DMS53 treated with DMSO at 0.1 percent for 48 hours (cell line): ENCODE measurements at regions not wholly inside any gene's neighbourhood (a gene's known extent, or its start where the extent isn't known, plus 50 kb on each side); places are given as distances from the start of the nearest gene placed in this dataset.

Source experiments
- DNase-seq: peaks from one replicate; lab custom pipeline; 2025; ENCODE audit not compliant: unreplicated experiment; lab: John Stamatoyannopoulos, UW

DNA sequence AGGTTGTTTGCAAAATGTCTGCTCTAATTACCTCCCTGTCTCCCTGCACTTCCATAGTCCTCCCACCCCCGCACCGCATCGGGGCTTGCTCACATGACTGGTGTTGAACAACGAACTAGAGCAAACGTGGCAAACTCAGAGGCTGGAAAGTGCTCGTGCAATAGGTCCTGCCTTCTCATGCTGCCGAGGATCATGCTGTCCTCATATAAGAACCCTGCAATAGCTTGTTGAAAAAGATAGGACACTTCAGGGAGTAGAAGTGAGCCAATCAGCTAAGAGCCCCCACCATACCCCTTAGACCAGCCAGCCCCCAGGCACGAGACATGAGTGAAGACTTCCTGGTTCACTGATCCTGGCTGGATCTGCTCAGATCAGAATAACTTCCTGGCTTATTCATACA lies 219.2 kb downstream of the C6orf118 start:
- no peak for DNase-seq

GRCh38 chr6:165086814-165087213 lies 222.6 kb downstream of the C6orf118 start:
- no peak for DNase-seq

GRCh38 chr6:165082636-165083035 lies 226.8 kb downstream of the C6orf118 start:
- DNase-seq: no peak

DNA sequence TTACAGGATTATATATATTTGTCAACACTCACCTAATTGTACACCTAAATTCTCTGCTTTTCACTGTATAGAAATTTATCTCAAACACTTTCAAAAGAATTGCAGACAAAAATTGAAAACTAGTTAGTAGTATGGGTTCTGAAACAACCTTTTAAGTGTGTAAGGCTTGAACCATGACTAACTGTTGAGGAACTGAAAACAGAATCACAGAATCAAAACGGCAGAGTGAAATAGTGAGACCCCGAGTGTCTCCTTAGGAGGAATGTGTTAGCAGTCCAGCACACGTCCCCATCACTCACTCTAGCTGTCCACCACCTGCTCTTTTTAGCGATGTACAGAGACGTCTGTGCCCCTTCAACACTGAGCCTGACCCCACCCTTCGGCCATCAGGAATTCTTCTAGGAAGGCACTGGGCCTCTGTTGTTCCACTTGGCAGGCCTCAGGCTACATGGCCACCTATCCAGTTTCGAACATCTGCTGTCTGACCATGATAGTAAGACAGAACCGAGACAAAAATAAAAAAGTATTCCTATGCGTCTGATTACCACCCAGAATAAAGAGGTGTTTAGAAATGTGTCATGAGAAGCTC lies 227.4 kb downstream of the C6orf118 start:
- DNase-seq: no peak

GRCh38 chr6:165077876-165078275 lies 231.5 kb downstream of the C6orf118 start:
- DNase-seq: no peak

DNA sequence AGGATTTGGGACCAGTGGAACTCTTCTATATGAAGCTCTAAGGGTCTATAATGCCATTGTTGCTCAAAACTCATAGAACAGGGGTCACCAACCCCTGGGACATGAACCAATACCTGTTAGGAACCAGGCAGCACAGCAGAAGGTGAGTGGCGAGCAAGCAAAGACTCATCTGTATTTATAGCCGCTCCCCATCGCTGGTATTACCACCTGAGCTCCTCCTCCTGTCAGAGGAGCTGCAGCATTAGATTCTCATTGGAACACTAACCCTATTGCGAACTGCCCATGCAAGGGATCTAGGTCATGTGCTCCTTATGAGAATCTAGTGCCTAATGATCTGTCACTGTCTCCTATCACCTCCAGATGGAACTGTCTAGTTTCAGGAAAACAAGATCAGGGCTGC lies 237.5 kb downstream of the C6orf118 start:
- no peak for DNase-seq

DNA sequence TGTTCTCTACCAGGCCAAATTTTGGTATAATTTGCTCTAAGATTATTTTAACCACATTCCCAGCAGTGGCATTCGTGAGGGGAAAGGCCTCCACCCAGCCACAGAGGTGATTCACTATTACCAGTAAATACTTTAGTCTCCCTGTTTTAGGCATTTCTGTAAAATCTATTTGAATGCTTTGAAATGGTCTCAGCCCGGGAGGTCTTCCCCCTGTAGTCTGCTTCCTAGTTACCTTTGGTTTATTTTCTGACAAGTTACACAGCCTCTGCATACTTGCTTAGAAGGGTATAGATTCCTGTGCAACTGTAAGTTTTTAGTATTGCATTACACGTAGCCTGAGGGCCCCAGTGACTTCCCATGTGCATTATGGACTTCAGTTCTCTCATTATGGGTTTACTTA lies 248.7 kb downstream of the C6orf118 start:
- no peak for DNase-seq

DNA sequence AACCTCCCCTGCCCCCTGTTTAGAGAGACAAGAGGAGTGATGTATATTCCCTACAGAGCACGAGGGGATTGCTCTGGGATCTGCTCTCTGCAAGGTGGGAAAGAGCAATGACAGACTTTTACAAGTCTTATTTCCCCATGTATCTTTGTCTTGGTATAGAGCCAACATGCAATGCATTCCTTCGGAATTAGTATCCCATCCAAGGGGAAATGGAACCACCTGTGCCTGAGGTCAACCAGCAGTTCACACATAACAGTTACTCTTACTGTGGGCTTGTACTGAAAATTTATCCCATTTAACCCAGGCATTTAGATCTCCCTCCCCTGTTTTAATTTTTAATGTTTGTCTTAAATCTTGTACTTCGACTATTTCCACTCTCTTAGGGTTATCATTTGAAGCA lies 250.4 kb downstream of the C6orf118 start:
- DNase-seq: no peak

DNA sequence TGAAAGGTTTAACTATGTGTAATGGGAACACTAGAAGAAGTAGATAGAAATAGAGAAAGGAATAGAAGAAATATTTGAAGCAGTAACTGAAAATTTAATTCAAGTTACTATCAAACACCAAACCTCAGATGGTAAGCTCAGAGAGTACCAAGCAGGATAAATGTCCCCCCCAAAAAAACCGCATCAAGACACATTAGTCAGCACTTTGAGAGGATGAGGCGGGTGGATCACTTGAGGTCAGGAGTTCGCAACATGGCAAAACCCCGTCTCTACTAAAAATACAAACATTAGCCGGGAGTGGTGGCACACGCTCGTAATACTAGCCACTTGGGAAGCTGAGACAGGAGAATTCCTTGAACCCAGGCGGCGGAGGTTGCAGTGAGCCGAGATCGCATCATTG lies 253.1 kb downstream of the C6orf118 start:
- DNase-seq: no peak

- no peak for DNase-seq
Observed at GRCh38 chr6:165055231-165055630, 254.2 kb downstream of the C6orf118 start.

GRCh38 chr6:165052561-165053480 lies 256.6 kb downstream of the C6orf118 start:
- DNase-seq: no peak

- DNase-seq: no peak
Observed at GRCh38 chr6:165049362-165049761, 260.0 kb downstream of the C6orf118 start.

DNA sequence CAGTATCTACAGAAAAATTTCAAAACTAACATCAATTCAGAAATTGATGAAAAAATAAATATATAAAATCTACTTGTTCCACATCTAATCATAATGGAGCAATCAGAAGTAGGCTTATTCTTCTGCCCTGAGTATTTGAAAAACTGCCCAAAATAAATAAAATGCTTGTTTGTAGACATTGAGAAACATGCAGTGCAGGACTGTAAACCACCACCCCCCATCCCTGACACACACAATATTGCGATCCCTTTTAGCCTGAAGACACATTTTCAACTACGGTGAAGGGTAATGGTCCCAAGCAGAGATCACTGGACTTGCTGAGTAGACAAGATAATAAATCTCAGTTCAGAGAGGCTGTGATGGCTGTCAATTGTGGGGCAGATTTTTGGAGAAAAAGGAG lies 261.5 kb downstream of the C6orf118 start:
- no peak for DNase-seq

DNA sequence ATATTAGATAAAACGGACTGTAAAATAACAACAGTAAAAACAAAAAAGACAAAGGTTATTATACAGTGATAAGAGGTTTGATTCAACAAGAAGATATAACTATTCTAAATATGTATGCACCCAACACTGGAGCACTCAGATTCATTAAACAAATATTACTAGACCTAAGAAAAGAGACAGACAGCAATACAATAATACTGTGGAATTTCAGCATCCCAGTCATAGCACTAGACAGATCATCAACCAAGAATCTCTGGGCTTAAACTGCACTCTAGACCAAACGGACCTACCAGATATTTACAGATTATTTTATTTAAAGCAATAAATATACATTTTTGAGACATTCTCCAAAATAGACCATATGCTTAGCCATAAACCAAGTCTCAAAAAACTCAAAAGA lies 263.8 kb downstream of the C6orf118 start:
- DNase-seq: no peak

GRCh38 chr6:165042912-165043311 lies 266.5 kb downstream of the C6orf118 start:
- no peak for DNase-seq

- DNase-seq: no peak
Observed at GRCh38 chr6:165040440-165040839, 269.0 kb downstream of the C6orf118 start.

DNA sequence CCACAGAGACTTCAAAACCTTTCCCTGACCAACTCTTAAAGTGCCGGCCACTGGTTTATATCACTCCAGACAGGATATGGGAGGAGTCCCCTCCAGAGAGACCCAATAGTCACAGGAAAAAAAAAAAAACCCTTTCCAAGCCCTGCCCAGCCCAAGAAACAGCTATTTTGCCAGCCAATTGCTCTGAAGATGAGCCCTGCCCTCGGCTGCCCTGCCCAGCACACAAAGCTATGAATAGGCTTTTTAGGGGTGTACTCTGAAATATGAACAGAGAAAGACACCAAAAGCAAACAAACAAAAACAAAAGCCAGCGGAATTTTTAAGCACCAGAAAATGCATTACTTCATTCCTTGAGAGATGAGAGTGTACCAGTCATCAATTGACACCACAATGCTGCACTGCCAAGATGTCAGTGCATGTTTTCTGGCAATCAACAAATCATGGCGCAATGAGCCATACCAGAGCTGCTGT lies 275.1 kb downstream of the C6orf118 start:
- DNase-seq: no peak

- no peak for DNase-seq
Observed at GRCh38 chr6:165031502-165031901, 277.9 kb downstream of the C6orf118 start.

DNA sequence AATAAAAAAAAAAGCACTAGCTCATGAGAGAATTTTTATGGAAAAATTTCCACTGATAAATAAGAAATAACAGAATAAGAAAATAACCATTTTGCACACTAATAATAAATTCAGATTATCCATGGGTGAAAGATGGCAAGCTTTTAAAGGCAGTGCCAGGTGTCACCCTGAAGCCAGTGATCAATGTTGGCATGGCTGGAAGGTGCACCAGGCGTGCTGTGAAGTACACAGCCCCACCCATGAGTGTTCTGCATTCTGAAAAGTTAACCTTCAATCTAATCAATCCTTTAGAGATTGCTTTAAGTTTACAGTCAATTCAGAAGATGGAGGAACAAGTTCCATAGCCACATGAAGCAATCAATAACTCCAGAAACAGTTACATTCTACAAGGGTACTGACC lies 284.4 kb downstream of the C6orf118 start:
- no peak for DNase-seq

DNA sequence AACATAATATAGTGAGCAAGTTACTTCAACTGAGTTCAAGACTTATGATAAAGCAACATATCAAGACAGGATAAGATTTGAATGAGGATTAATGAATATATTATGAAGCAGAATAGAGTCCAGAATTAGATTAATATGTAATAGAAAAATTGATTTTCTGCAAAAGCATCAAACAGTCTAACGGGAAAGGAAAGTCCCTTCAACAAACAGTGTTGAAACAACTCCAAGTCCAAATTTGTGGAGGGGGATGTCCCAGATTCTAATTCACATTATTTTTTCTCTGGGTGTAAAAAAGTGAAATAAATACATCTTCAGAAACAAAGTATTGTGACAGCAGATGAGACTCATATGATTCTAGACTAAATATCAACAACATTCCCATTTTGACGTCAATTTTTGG lies 289.7 kb downstream of the C6orf118 start:
- no peak for DNase-seq

DNA sequence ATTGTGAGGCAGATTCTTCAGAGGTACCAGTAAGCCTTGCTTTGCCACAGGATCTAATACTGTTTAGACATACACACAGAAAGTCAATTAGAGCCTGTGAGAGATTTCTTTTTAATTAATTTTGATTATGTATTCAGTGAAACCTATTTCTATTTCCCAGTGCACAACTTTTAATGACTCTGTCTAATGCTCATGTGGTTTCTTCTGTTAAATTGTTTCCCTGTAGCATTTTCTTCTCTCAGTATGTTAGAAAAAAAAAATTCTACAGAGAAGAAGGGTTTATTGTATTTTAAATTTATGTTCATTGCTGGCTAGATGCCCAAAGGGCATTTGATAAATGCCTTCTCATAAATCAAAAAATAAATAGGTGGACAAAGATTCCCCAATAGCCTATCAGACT lies 293.7 kb downstream of the C6orf118 start:
- no peak for DNase-seq

DNA sequence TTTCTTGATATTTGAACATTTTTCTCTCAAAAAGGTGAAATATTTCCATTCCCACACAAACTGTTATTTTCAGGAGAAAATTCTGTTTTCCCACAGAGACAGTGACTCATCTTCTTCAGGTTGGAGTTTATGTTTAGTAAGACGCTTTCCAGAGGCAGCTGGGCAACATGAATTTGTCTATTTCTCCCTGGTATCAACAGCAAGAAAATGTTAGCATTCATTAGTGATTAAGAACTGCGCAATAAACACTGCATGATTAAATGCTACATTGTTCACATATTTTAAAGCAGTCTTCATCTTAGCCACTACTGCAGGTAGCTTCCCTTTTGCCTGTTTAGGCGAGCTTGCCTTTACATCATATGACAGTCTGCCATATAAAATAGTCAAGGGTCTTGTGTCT lies 295.7 kb downstream of the C6orf118 start:
- DNase-seq: no peak
